SK-N-SH (cell line): ENCODE measurements at regions not wholly inside any gene's neighbourhood (a gene's known extent, or its start where the extent isn't known, plus 50 kb on each side); places are given as distances from the start of the nearest gene placed in this dataset.
A peak's percentile ranks its signal among the peaks of the same experiment; 100 is the strongest.

Experiments used
- CTCF ChIA-PET: fragments of 300-600, 350-600 bp; formaldehyde crosslinking; extraction: SDS; loops from one replicate; lab custom pipeline; 2021; lab: Yijun Ruan, JAX
- POLR2A ChIA-PET: fragments of 350-600 bp; sonication (Branson Sonifier 250); formaldehyde crosslinking; extraction: SDS; loops from one replicate; lab custom pipeline; 2020; ENCODE audit warnings: antibody characterized with exemption, inconsistent platforms; lab: Yijun Ruan, JAX
- DNase-seq: peaks from one replicate; pipeline ENCODE4 v3.0.0; 2012
- H2AFZ ChIP-seq: fragments of 200-600 bp; sonication (generic); 2 replicates; pipeline ENCODE4 v1.8.1; 2016; ENCODE audit warnings: antibody characterized with exemption, mild to moderate bottlenecking, low read depth
- H3F3A ChIP-seq: fragments of 200-600 bp; sonication (generic); replicated peaks from 2 replicates; pipeline ENCODE3; 2016; ENCODE audit warnings: antibody characterized with exemption, mild to moderate bottlenecking; ENCODE audit not compliant: insufficient read depth
- H3K27ac ChIP-seq, 2 experiments: fragments of 200-500 bp in 1 of 2; fragments of 200-600 bp in 1 of 2; sonication (Bioruptor generic) in 1 of 2; sonication (generic), shearing (Covaris generic) in 1 of 2; 2 replicates each; pipeline versions ENCODE4 v1.5.1 to v1.6.1; 2014 to 2016; ENCODE audit warnings: low read depth in 2 of 2, inconsistent platforms in 1 of 2, low read length in 1 of 2, mild to moderate bottlenecking in 1 of 2, mixed read lengths in 1 of 2
- H3K27me3 ChIP-seq: fragments of 200-600 bp; sonication (generic), shearing (Covaris generic); 2 replicates; pipeline ENCODE4 v1.6.1; 2016; ENCODE audit warnings: mixed run types; ENCODE audit not compliant: insufficient read depth
- H3K36me3 ChIP-seq, 2 experiments: fragments of 200-500 bp in 1 of 2; fragments of 200-600 bp in 1 of 2; sonication (Bioruptor generic) in 1 of 2; sonication (generic) in 1 of 2; replicated peaks in 1 of 2; 2 replicates each; pipeline versions ENCODE3 to v1.5.1; 2014 to 2016; ENCODE audit warnings: low read length in 1 of 2, mild to moderate bottlenecking in 1 of 2; ENCODE audit not compliant: insufficient read depth in 2 of 2, control insufficient read depth in 1 of 2
- H3K4me1 ChIP-seq, 2 experiments: fragments of 200-500 bp in 1 of 2; fragments of 200-600 bp in 1 of 2; sonication (Bioruptor generic) in 1 of 2; sonication (generic), shearing (Covaris generic) in 1 of 2; 2 replicates each; pipeline versions ENCODE4 v1.5.1 to v1.6.1; 2014 to 2016; ENCODE audit warnings: low read depth in 1 of 2, low read length in 1 of 2, mixed run types in 1 of 2; ENCODE audit not compliant: insufficient read depth in 2 of 2, control insufficient read depth in 1 of 2
- H3K4me2 ChIP-seq: fragments of 200-600 bp; sonication (generic), shearing (Covaris generic); 2 replicates; pipeline ENCODE4 v1.6.1; 2017; ENCODE audit warnings: mixed run types
- H3K4me3 ChIP-seq, 2 experiments: fragments of 200-500 bp in 1 of 2; fragments of 200-600 bp in 1 of 2; sonication (Bioruptor generic) in 1 of 2; sonication (generic), shearing (Covaris generic) in 1 of 2; 2 replicates each; pipeline versions ENCODE4 v1.5.1 to v1.8.1; 2014 to 2016; ENCODE audit warnings: low read depth in 2 of 2, inconsistent platforms in 1 of 2, low read length in 1 of 2, mild to moderate bottlenecking in 1 of 2, mixed read lengths in 1 of 2, moderate library complexity in 1 of 2
- H3K79me2 ChIP-seq: fragments of 200-600 bp; sonication (generic); 2 replicates; pipeline ENCODE4 v1.8.1; 2017; ENCODE audit warnings: mild to moderate bottlenecking; ENCODE audit not compliant: insufficient read depth
- H3K9ac ChIP-seq: fragments of 200-600 bp; sonication (generic); 2 replicates; pipeline ENCODE4 v1.6.1; 2017; ENCODE audit warnings: mixed run types
- H3K9me2 ChIP-seq: fragments of 200-600 bp; sonication (generic); 2 replicates; pipeline ENCODE4 v1.6.1; 2017; ENCODE audit warnings: mixed run types
- H3K9me3 ChIP-seq: fragments of 200-600 bp; sonication (generic); 2 replicates; pipeline ENCODE4 v1.6.1; 2017; ENCODE audit warnings: mixed run types, mild to moderate bottlenecking, moderate library complexity
- H4K20me1 ChIP-seq: fragments of 200-600 bp; sonication (generic); 2 replicates; pipeline ENCODE4 v1.6.1; 2017; ENCODE audit warnings: mild to moderate bottlenecking, mixed run types; ENCODE audit not compliant: insufficient read depth
- ELF1 ChIP-seq: IDR thresholded peaks from 2 replicates; pipeline ENCODE4 v1.4.0; 2012
- EP300 ChIP-seq, 2 experiments: IDR thresholded peaks; 2 replicates each; pipeline versions ENCODE4 v1.4.0 to v1.6.1; 2012; ENCODE audit warnings: borderline replicate concordance in 1 of 2, low read depth in 1 of 2, low read length in 1 of 2
- EZH2phosphoT487 ChIP-seq: fragments of 200-600 bp; sonication (generic); IDR thresholded peaks from 2 replicates; pipeline ENCODE4 v1.6.1; 2017; ENCODE audit warnings: low read depth, mixed run types, mild to moderate bottlenecking, antibody characterized with exemption, moderate library complexity, borderline replicate concordance
- FOSL2 ChIP-seq: IDR thresholded peaks from 2 replicates; pipeline ENCODE4 v1.4.0; 2012; ENCODE audit warnings: low read depth, mild to moderate bottlenecking, moderate library complexity, borderline replicate concordance
- FOXM1 ChIP-seq: IDR thresholded peaks from 2 replicates; pipeline ENCODE4 v1.4.0; 2012; ENCODE audit warnings: low read depth, mild to moderate bottlenecking
- IRF3 ChIP-seq: fragments of 150-350 bp; IDR thresholded peaks from 2 replicates; pipeline ENCODE4 v1.6.1; 2016; ENCODE audit warnings: mild to moderate bottlenecking, low read depth, low read length
- JUND ChIP-seq: IDR thresholded peaks from 2 replicates; pipeline ENCODE4 v1.4.0; 2012
- NFIC ChIP-seq: IDR thresholded peaks from 2 replicates; pipeline ENCODE4 v1.4.0; 2012; ENCODE audit warnings: borderline replicate concordance
- NRF1 ChIP-seq: IDR thresholded peaks from 2 replicates; pipeline ENCODE4 v1.6.1; 2012; ENCODE audit warnings: low read depth, mild to moderate bottlenecking, low read length
- PBX3 ChIP-seq: IDR thresholded peaks from 2 replicates; pipeline ENCODE4; 2012
- POLR2AphosphoS5 ChIP-seq: IDR thresholded peaks from 2 replicates; pipeline ENCODE4 v1.6.1; 2012; ENCODE audit warnings: low read depth, low read length
- SMC3 ChIP-seq: IDR thresholded peaks from 2 replicates; pipeline ENCODE4 v1.6.1; 2012; ENCODE audit warnings: low read depth, low read length, improper control_type of control experiment
- TCF12 ChIP-seq: IDR thresholded peaks from 2 replicates; pipeline ENCODE4 v1.4.0; 2012
- TEAD4 ChIP-seq: IDR thresholded peaks from 2 replicates; pipeline ENCODE4 v1.4.0; 2012; ENCODE audit warnings: mild to moderate bottlenecking, borderline replicate concordance; ENCODE audit not compliant: insufficient read depth
- USF1 ChIP-seq: IDR thresholded peaks from 2 replicates; pipeline ENCODE4 v1.4.0; 2012; ENCODE audit warnings: low read depth, borderline replicate concordance
- YY1 ChIP-seq: IDR thresholded peaks from 2 replicates; pipeline ENCODE4 v1.4.0; 2012; ENCODE audit warnings: low read depth, mild to moderate bottlenecking
- ZBTB33 ChIP-seq: IDR thresholded peaks from 2 replicates; pipeline ENCODE4 v1.4.0; 2012; ENCODE audit warnings: low read depth, borderline replicate concordance
- WGBS: methylation state at CpG from one replicate; pipeline ENCODE4 v1.1.6; 2017; ENCODE audit warnings: low lambda C conversion rate; 5-methylcytosine and 5-hydroxymethylcytosine counted together

- POLR2A ChIA-PET: no interaction called here
- TF ChIP-seq ELF1: no peak
- TF ChIP-seq YY1: no peak
- TF ChIP-seq NFIC: no peak
- TF ChIP-seq TEAD4: no peak
- TF ChIP-seq NRF1: no peak
- TF ChIP-seq IRF3: no peak
- TF ChIP-seq EP300 (IDR thresholded peaks at IDR 0.05; ENCODE audit: borderline replicate concordance in 1 of 2, low read depth in 1 of 2, low read length in 1 of 2): peak in 1 of 2 experiments; percentile 41; a peak in 1 of 4 replicates
- TF ChIP-seq TCF12: peak; percentile 69; the same call in 1 of the 2 replicates
- TF ChIP-seq SMC3: no peak
- TF ChIP-seq FOXM1: no peak
- TF ChIP-seq PBX3: peak; percentile 49
- Histone ChIP-seq H3K4me3 (no peak overlapping the region), H3F3A (peaks cover 29% of the 10 kb centered on the region), H3K36me3 (no peaks in the 10 kb centered on the region), H3K4me1 (peaks cover 0 to 23% of the 10 kb centered on the region in 2 experiments; a peak in 3 of 4 replicates), H3K27me3 (no peaks in the 10 kb centered on the region), H3K4me2 (peak overlapping the region; percentile 19; the same call in 1 of the 2 replicates), H4K20me1 (no peaks in the 10 kb centered on the region), H3K9me2 (no peaks in the 10 kb centered on the region), H3K79me2 (no peaks in the 10 kb centered on the region), H3K9ac (peak overlapping the region; percentile 59; the same call in 1 of the 2 replicates), H3K9me3 (no peaks in the 10 kb centered on the region), H3K27ac (peak overlapping the region; percentile 71 to 82; a peak in 3 of 4 replicates), H2AFZ (peak overlapping the region; percentile 39; the same call in 1 of the 2 replicates)
- CTCF ChIA-PET: interaction anchor here (1.6 kb wide), 1 partner anchor 31 kb away, joined by 3 read pairs; no protein-coding TSS in a partner anchor
- DNase-seq: no peak
- WGBS: 17% methylated on average over 5 of the region's 5 CpGs
Measured at GRCh38 chr18:73647391-73647790, 500.2 kb downstream of the FBXO15 start.

- peak overlapping the region; percentile 39; the same call in 1 of the 2 replicates for H2AFZ ChIP-seq
- POLR2A ChIA-PET: no interaction called here
Measured at GRCh38 chr18:73646772-73647171, 500.9 kb downstream of the FBXO15 start.

More at GRCh38 chr18:73646772-73647171, 500.9 kb downstream of the FBXO15 start:
- no peaks in the 10 kb centered on the region for H3K27me3 ChIP-seq
- no peaks in the 10 kb centered on the region for H4K20me1 ChIP-seq
- 6% methylated on average over 3 of the region's 3 CpGs for WGBS
- H3K9me2 ChIP-seq: no peaks in the 10 kb centered on the region
- peaks cover 29% of the 10 kb centered on the region for H3F3A ChIP-seq
- H3K9ac ChIP-seq: peak overlapping the region; percentile 59; the same call in 1 of the 2 replicates
- H3K9me3 ChIP-seq: no peaks in the 10 kb centered on the region
- peaks cover 0 to 23% of the 10 kb centered on the region in 2 experiments; a peak in 3 of 4 replicates for H3K4me1 ChIP-seq
- H3K4me3 ChIP-seq: no peak overlapping the region
- TF ChIP-seq EP300 (IDR thresholded peaks at IDR 0.05; ENCODE audit: borderline replicate concordance in 1 of 2, low read depth in 1 of 2, low read length in 1 of 2) (peak in 1 of 2 experiments; percentile 90; a peak in 2 of 4 replicates), FOSL2 (peak; percentile 75), USF1 (no peak), JUND (peak; percentile 78), ZBTB33 (0 out of 2 replicates have a peak, but pooled peaks have one; percentile 24), TCF12 (peak; percentile 86), POLR2AphosphoS5 (peak; percentile 25; the same call in 1 of the 2 replicates), SMC3 (no peak), FOXM1 (peak; percentile 54; the same call in 1 of the 2 replicates), EZH2phosphoT487 (no peak), NFIC (peak; percentile 79; the same call in 1 of the 2 replicates), TEAD4 (peak; percentile 78; the same call in 1 of the 2 replicates), PBX3 (peak; percentile 87)
- no peaks in the 10 kb centered on the region for H3K79me2 ChIP-seq
- no peak for DNase-seq
- no peaks in the 10 kb centered on the region for H3K36me3 ChIP-seq
- H3K27ac ChIP-seq: peak overlapping the region; percentile 71 to 82; a peak in 3 of 4 replicates
- peak overlapping the region; percentile 30 for H3K4me2 ChIP-seq
- CTCF ChIA-PET: no interaction called here
